ENCODE measurements at regions not wholly inside any gene's neighbourhood (a gene's known extent, or its start where the extent isn't known, plus 50 kb on each side); places are given as distances from the start of the nearest gene placed in this dataset.

- TF ChIP-seq CTCF (conservative IDR thresholded peaks at IDR 0.05) = no peak
- Mint-ChIP-seq H3K27ac (no peak overlapping the region), H3K4me3 (no peak overlapping the region), H3K4me1 (ENCODE audit: unreplicated experiment) (no peaks in the 10 kb centered on the region), H3K36me3 (no peaks in the 10 kb centered on the region), H3K27me3 (no peaks in the 10 kb centered on the region), H3K9me3 (no peaks in the 10 kb centered on the region)
- no peak for DNase-seq (ENCODE audit: extremely low spot score, unreplicated experiment)
These were observed 724.0 kb upstream of the FZD8 start for GRCh38 chr10:36366065-36366464.

- no peak overlapping the region for H3K27ac Mint-ChIP-seq
- H3K4me1 Mint-ChIP-seq (ENCODE audit: unreplicated experiment) = no peaks in the 10 kb centered on the region
- no peaks in the 10 kb centered on the region for H3K27me3 Mint-ChIP-seq
- DNase-seq (ENCODE audit: extremely low spot score, unreplicated experiment) = no peak
- no peaks in the 10 kb centered on the region for H3K36me3 Mint-ChIP-seq
- no peak overlapping the region for H3K4me3 Mint-ChIP-seq
- no peak for TF ChIP-seq CTCF (conservative IDR thresholded peaks at IDR 0.05)
- H3K9me3 Mint-ChIP-seq = no peaks in the 10 kb centered on the region
These were observed 720.2 kb upstream of the FZD8 start for GRCh38 chr10:36362257-36362656.

GRCh38 chr10:36358736-36359135, 716.6 kb upstream of the FZD8 start:
- no peak for TF ChIP-seq CTCF (conservative IDR thresholded peaks at IDR 0.05)
- H3K9me3 Mint-ChIP-seq = no peaks in the 10 kb centered on the region
- DNase-seq (ENCODE audit: extremely low spot score, unreplicated experiment) = no peak
- no peaks in the 10 kb centered on the region for H3K4me1 Mint-ChIP-seq (ENCODE audit: unreplicated experiment)
- no peak overlapping the region for H3K4me3 Mint-ChIP-seq
- H3K27me3 Mint-ChIP-seq = no peaks in the 10 kb centered on the region
- no peak overlapping the region for H3K27ac Mint-ChIP-seq
- no peaks in the 10 kb centered on the region for H3K36me3 Mint-ChIP-seq

- Mint-ChIP-seq H3K27ac (no peak overlapping the region), H3K27me3 (no peaks in the 10 kb centered on the region), H3K9me3 (no peaks in the 10 kb centered on the region), H3K36me3 (no peaks in the 10 kb centered on the region), H3K4me1 (ENCODE audit: unreplicated experiment) (no peaks in the 10 kb centered on the region), H3K4me3 (no peak overlapping the region)
- DNase-seq (ENCODE audit: extremely low spot score, unreplicated experiment) = no peak
- TF ChIP-seq CTCF (conservative IDR thresholded peaks at IDR 0.05) = no peak
These were observed 712.5 kb upstream of the FZD8 start for GRCh38 chr10:36354633-36355032.

GRCh38 chr10:36351159-36351558, 709.1 kb upstream of the FZD8 start:
- H3K27ac Mint-ChIP-seq = no peak overlapping the region
- H3K27me3 Mint-ChIP-seq = no peaks in the 10 kb centered on the region
- H3K9me3 Mint-ChIP-seq = no peaks in the 10 kb centered on the region
- TF ChIP-seq CTCF (conservative IDR thresholded peaks at IDR 0.05) = no peak
- no peaks in the 10 kb centered on the region for H3K4me1 Mint-ChIP-seq (ENCODE audit: unreplicated experiment)
- no peak for DNase-seq (ENCODE audit: extremely low spot score, unreplicated experiment)
- no peaks in the 10 kb centered on the region for H3K36me3 Mint-ChIP-seq
- H3K4me3 Mint-ChIP-seq = no peak overlapping the region

- Mint-ChIP-seq H3K27me3 (no peaks in the 10 kb centered on the region), H3K36me3 (no peaks in the 10 kb centered on the region), H3K4me3 (no peak overlapping the region), H3K4me1 (ENCODE audit: unreplicated experiment) (no peaks in the 10 kb centered on the region), H3K9me3 (no peaks in the 10 kb centered on the region), H3K27ac (no peak overlapping the region)
- DNase-seq (ENCODE audit: extremely low spot score, unreplicated experiment) = no peak
- TF ChIP-seq CTCF (conservative IDR thresholded peaks at IDR 0.05) = no peak
These were observed 707.5 kb upstream of the FZD8 start for GRCh38 chr10:36349445-36350078.

Measured in type B pancreatic cell (in vitro differentiated cells).